Pancreas (tissue), 10 donors: ENCODE measurements at regions not wholly inside any gene's neighbourhood (a gene's known extent, or its start where the extent isn't known, plus 50 kb on each side); places are given as distances from the start of the nearest gene placed in this dataset.
A peak's percentile ranks its signal among the peaks of the same experiment; 100 is the strongest.

Experiments used
- ATAC-seq, 4 donors: fragments of 200-7000 bp; cut with Tn5 transposase; one replicate each; pipeline versions ENCODE4 v1.8.0 to v1.9.1; 2020; ENCODE audit warnings: mild to moderate bottlenecking in 4 of 4, moderate library complexity in 4 of 4
- DNase-seq, 6 donors: peaks; one replicate each; pipeline ENCODE4 v3.0.0-alpha.2; 2020
- FAIRE-seq: peaks from 2 replicates; lab custom pipeline; 2012; peaks lifted over from hg19 to GRCh38; lab: Jason Lieb, UNC
- H3K27ac ChIP-seq, 4 donors: fragments of 200-600 bp; sonication (generic); 1 replicate in 3 of 4; 2 replicates in 1 of 4; pipeline versions ENCODE4 v1.5.0 to v1.8.0; 2020
- H3K27me3 ChIP-seq, 4 donors: fragments of 200-600 bp; one replicate each; pipeline ENCODE4 v1.8.0; 2021
- H3K36me3 ChIP-seq, 3 donors: fragments of 200-600 bp; sonication (generic) in 1 of 3; one replicate each; pipeline versions ENCODE4 v1.5.0 to v1.8.0; 2020 to 2021
- H3K4me1 ChIP-seq, 3 donors: fragments of 200-600 bp; one replicate each; pipeline ENCODE4 v1.8.0; 2021
- H3K4me3 ChIP-seq, 4 donors: fragments of 200-600 bp; sonication (generic) in 2 of 4; one replicate each; pipeline versions ENCODE4 v1.5.0 to v1.8.0; 2020 to 2021
- H3K9me3 ChIP-seq, 4 donors: fragments of 200-600 bp; one replicate each; pipeline ENCODE4 v1.8.0; 2021
- WGBS, 2 donors: extraction: QIAGEN DNeasy Blood & Tissue Kit; methylation state at CpG; one replicate each; pipeline ENCODE4 v1.1.7; 2013; 5-methylcytosine and 5-hydroxymethylcytosine counted together
- intact Hi-C, 3 donors: fragments of 100-400 bp; cut with DNase I; formaldehyde crosslinking; loops; one replicate each; pipeline versions ENCODE4 v1.11.1 to v1.14.2; 2022
- TF ChIP-seq, protein P1 (sequence below), 4 donors: fragments of 200-600 bp; sonication (generic) in 3 of 4; IDR thresholded peaks; one replicate each; pipeline versions ENCODE4 v1.5.0 to v1.8.0; 2021; ENCODE audit warnings: antibody characterized with exemption in 4 of 4
- donor health status: healthy with polysubstance abuse.
- donor health status: DM: no; HTN: no; CAD: no; lungs with moderate emphysema.
- donor health status: DM: no; HTN: no; CAD: no.
- donor health status: control.
- donor health status: control.
- donor health status: Bipolar disorder and iron deficiency.
- donor health status: DM: yes; HTN: yes; CAD: no.
- donor health status: DM: no; HTN: no; CAD: no.
- donor health status: DM: no; HTN: no; CAD: no.
- donor health status: DM: yes; HTN: yes; CAD: no.

DNA sequence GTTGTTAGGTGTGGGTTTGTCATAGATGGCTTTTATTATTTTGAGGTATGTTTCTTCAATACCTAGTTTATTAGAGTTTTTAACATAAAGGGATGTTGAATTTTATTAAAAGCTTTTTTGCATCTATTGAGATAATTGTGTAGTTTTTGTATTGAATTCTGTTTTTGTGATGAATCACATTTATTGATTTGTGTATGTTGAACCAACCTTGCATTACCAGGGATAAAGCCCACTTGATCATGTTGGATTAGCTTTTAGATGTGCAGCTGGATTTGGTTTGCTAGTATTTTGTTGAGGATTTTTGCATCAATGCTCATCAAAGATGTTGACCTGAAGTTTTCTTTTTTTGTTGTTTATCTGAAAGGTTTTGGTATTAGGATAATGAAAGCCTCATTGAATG is 328.2 kb downstream of the ADCYAP1 start:
- intact Hi-C loops, result no loop called here
- Histone ChIP-seq H3K4me3 (no peak overlapping the region), H3K27me3 (no peaks in the 10 kb centered on the region), H3K27ac (no peak overlapping the region), H3K9me3 (no peaks in the 10 kb centered on the region), H3K36me3 (no peaks in the 10 kb centered on the region), H3K4me1 (no peaks in the 10 kb centered on the region)
- no peak for ATAC-seq
- TF ChIP-seq, protein P1, sequence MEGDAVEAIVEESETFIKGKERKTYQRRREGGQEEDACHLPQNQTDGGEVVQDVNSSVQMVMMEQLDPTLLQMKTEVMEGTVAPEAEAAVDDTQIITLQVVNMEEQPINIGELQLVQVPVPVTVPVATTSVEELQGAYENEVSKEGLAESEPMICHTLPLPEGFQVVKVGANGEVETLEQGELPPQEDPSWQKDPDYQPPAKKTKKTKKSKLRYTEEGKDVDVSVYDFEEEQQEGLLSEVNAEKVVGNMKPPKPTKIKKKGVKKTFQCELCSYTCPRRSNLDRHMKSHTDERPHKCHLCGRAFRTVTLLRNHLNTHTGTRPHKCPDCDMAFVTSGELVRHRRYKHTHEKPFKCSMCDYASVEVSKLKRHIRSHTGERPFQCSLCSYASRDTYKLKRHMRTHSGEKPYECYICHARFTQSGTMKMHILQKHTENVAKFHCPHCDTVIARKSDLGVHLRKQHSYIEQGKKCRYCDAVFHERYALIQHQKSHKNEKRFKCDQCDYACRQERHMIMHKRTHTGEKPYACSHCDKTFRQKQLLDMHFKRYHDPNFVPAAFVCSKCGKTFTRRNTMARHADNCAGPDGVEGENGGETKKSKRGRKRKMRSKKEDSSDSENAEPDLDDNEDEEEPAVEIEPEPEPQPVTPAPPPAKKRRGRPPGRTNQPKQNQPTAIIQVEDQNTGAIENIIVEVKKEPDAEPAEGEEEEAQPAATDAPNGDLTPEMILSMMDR (IDR thresholded peaks at IDR 0.05), result no peak
- FAIRE-seq, result no peak
- no peak for DNase-seq

GRCh38 chr18:1240701-1241100 is 336.0 kb downstream of the ADCYAP1 start:
- no peak for DNase-seq
- no peak overlapping the region for H3K4me3 ChIP-seq
- no peak for ATAC-seq
- H3K4me1 ChIP-seq, result no peaks in the 10 kb centered on the region
- H3K36me3 ChIP-seq, result no peaks in the 10 kb centered on the region
- H3K27ac ChIP-seq, result no peak overlapping the region
- no peaks in the 10 kb centered on the region for H3K27me3 ChIP-seq
- 69 to 77% methylated on average over 4 of the region's 4 CpGs for WGBS, 2 donors
- H3K9me3 ChIP-seq, result no peaks in the 10 kb centered on the region
- no peak for FAIRE-seq
- TF ChIP-seq, protein P1 (IDR thresholded peaks at IDR 0.05), result no peak
- intact Hi-C loops, result no loop called here

DNA sequence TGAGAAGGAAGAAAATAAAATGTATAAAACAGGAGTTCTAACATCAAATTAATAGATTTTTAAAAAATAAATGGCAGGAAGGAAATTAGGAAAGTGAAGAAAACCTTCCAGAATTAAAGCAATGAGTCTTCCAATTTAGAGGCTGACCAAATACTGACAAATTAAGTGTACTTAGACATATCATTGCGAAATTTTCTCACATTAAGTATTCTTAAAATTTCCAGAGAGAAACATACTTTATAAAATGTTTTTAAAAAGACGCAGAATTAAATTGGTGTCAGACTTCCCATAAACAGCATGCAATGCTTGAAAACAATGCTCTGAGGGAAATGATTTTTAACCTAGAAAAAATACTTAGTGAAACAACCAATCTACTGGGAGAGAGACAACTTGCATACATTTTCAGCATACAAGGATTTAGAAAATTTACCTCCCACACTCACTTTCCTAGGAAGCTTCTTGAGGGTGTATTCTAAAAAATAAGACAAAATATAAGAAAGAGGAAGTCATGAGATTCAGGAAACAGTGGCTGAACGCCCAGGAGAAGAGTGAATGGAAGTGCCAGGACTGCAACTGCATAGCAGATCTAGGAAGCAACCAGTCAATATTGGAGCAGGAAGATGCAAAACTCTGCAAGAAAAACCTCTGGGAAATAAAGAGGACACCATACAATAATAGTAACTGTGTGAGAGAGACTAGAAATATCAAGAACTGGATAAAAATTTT is 339.9 kb downstream of the ADCYAP1 start:
- 74 to 76% methylated on average over 3 of the region's 3 CpGs for WGBS, 2 donors
- no peaks in the 10 kb centered on the region for H3K9me3 ChIP-seq
- FAIRE-seq, result no peak
- no peak for ATAC-seq
- intact Hi-C loops, result no loop called here
- no peak overlapping the region for H3K4me3 ChIP-seq
- no peaks in the 10 kb centered on the region for H3K4me1 ChIP-seq
- H3K36me3 ChIP-seq, result no peaks in the 10 kb centered on the region
- no peak for DNase-seq
- H3K27ac ChIP-seq, result no peak overlapping the region
- no peaks in the 10 kb centered on the region for H3K27me3 ChIP-seq
- TF ChIP-seq, protein P1 (IDR thresholded peaks at IDR 0.05), result no peak

- DNase-seq (peak in 1 of 6 donors; percentile 26), FAIRE-seq (no peak), ATAC-seq (no peak)
- Histone ChIP-seq H3K27me3 (no peaks in the 10 kb centered on the region), H3K27ac (no peak overlapping the region), H3K4me1 (no peaks in the 10 kb centered on the region), H3K36me3 (no peaks in the 10 kb centered on the region), H3K4me3 (no peak overlapping the region), H3K9me3 (no peaks in the 10 kb centered on the region)
- intact Hi-C loops, result no loop called here
- TF ChIP-seq, protein P1 (IDR thresholded peaks at IDR 0.05), result no peak
- 74 to 77% methylated on average over 9 of the region's 9 CpGs for WGBS, 2 donors
Measured at GRCh38 chr18:1246827-1247226, 342.2 kb downstream of the ADCYAP1 start.

- WGBS, 2 donors, result 90 to 91% methylated on average over 1 of the region's 1 CpG
- TF ChIP-seq, protein P1 (IDR thresholded peaks at IDR 0.05), result no peak
- H3K27ac ChIP-seq, result no peak overlapping the region
- no peak overlapping the region for H3K4me3 ChIP-seq
- intact Hi-C loops, result no loop called here
- ATAC-seq, result no peak
- H3K27me3 ChIP-seq, result no peaks in the 10 kb centered on the region
- FAIRE-seq, result no peak
- H3K36me3 ChIP-seq, result no peaks in the 10 kb centered on the region
- H3K9me3 ChIP-seq, result no peaks in the 10 kb centered on the region
- no peak for DNase-seq
- H3K4me1 ChIP-seq, result no peaks in the 10 kb centered on the region
Measured at GRCh38 chr18:1252534-1252933, 347.9 kb downstream of the ADCYAP1 start.
